CD4-positive, alpha-beta T cell treated with Interleukin-15 for 4 hours (primary cell): ENCODE measurements at regions not wholly inside any gene's neighbourhood (a gene's known extent, or its start where the extent isn't known, plus 50 kb on each side); places are given as distances from the start of the nearest gene placed in this dataset.
"Not testable (repeated sequence)": the region's sequence is repeated elsewhere in the genome, so short reads cannot be mapped to it uniquely, and the experiment has no call there.

ENCODE experiments used
- DNase-seq: peaks from one replicate; pipeline ENCODE4 v3.0.0-alpha.2; 2020; ENCODE audit warnings: low spot score

DNA sequence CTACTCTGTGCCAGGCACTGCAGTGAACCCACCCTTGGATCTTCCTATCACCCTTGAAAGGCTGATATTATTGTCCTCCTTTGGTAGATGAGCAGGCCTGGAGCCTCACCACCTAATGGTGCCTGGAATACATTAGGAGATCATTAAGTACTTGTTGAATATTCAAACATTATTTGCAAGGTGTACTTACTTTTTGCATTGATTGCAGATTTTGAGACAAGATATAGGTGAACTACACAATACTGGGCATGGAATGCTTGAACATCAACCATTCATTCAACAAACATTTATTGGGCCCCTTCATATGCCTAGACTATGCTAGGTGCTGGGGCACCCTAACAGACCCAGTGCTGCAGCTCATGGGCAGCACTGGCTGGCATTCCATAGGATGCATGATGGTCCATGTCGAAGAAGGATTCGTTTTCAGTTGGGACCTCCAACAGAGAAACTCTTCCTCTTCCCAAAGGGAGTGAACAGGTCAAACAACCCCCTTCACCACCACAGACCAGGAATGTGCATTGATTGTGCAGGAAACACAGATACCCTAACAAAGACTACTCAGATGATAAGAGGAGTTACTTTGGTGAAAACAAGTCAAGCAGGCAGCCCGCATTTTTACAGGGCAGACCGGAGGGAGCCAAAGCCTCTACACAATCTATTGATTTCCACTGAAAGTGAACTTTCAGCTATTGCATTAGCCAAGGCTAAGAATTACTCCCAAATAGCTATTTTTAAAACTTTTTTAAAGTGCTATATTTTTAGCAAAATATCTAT, 149.6 kb upstream of the SH3BP4 start:
- no peak for DNase-seq

- no peak for DNase-seq
These were observed 154.1 kb upstream of the SH3BP4 start for GRCh38 chr2:234797566-234798250.

- no peak for DNase-seq
These were observed 155.7 kb upstream of the SH3BP4 start for GRCh38 chr2:234796045-234796591.

DNA sequence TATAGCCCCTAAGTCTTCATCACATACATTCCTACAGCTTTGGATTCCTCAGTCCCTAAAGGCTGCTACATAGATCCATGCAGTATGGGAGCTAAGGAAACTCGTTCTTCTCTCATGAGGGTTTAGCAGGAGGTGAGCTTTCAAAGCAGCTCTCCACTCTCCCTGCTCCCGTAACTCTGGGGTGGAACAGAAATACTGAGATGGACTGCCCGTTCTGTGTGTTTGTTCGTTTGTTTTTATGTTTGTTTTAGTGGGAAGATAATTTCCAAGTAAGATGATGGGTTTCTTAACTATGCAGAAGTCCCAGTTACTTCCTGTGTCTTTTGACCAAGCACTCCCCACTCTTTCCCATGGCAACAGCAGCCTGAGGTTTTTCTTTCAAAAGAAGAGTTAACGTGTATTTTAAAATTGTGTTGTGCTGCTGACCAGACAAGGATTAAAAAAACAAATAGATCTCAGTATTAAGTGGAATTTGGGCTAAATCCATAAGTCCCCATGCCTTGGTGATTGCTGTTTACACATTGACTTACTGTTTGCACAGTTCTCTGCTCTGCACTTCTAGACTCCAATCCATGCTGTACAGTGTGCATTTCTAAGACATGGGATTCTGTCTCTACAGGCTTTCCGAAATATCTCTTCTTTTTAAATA, 156.4 kb upstream of the SH3BP4 start:
- DNase-seq = no peak

- DNase-seq = no peak
These were observed 157.0 kb upstream of the SH3BP4 start for GRCh38 chr2:234794866-234795265.

- no peak for DNase-seq
These were observed 158.5 kb upstream of the SH3BP4 start for GRCh38 chr2:234793212-234793785.

- DNase-seq = no peak
These were observed 159.2 kb upstream of the SH3BP4 start for GRCh38 chr2:234792621-234793022.

DNA sequence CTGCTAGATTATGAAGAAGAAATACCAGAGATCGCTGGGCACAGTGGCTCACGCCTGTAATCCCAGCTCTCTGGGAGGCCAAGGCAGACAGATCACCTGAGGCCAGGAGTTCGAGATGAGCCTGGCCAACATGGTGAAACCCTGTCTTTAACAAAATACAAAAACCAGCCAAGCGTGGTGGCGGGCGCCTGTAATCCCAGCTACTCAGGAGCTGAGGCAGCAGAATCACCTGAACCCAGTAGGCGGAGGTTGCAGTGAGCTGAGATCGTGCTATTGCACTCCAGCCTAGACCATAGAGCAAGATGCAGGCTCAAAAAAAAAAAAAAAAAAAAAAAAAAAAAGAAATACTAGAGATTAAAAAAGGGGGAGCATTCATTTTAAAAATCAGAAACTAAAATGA, 159.7 kb upstream of the SH3BP4 start:
- DNase-seq = not testable (repeated sequence)

DNA sequence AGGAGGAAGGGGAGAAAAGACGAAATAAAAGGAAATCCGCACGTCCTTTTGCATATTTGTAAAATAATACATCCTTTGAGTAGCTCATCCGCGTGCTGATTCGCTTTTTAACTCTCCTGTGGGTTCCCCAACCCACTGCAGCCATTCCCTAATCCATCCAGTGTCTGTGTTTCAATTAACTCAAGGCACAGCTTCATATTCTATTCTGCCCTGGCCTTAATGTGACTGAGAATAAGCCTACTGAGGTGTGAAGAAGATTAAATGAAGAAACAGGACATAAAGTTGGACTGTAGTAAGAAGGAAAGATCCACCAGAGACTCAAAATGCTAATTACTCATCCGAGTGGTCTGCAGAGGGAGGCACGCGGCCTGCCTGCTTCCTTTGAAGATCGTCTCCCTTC, 161.4 kb upstream of the SH3BP4 start:
- no peak for DNase-seq

- DNase-seq = no peak
These were observed 162.1 kb upstream of the SH3BP4 start for GRCh38 chr2:234789556-234790325.

GRCh38 chr2:234788841-234789240, 163.0 kb upstream of the SH3BP4 start:
- DNase-seq = no peak

GRCh38 chr2:234788381-234788780, 163.4 kb upstream of the SH3BP4 start:
- no peak for DNase-seq

DNA sequence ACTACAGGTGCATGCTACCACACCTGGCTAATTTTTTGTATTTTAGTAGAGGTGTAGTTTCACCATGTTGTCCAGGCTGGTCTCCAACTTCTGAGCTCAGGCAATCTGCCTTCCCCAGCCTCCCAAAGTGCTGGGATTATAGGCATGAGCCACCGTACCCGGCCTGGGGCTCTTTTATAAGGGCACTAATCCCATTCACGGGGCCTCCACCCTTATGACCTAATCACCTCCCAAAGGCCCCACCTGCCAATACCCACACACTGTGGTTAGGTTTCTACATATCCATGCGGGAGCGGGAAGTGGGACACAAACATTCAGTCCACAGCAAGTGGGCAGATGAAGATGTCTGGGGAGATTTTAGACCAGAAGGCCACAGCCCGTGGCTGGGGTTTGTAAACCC, 164.7 kb upstream of the SH3BP4 start:
- DNase-seq = no peak

- no peak for DNase-seq
These were observed 177.9 kb upstream of the SH3BP4 start for GRCh38 chr2:234773764-234774409.

GRCh38 chr2:234773129-234773528, 178.7 kb upstream of the SH3BP4 start:
- DNase-seq = no peak

GRCh38 chr2:234772733-234773060, 179.1 kb upstream of the SH3BP4 start:
- DNase-seq = no peak

GRCh38 chr2:234771980-234772732, 179.7 kb upstream of the SH3BP4 start:
- DNase-seq = no peak

GRCh38 chr2:234771176-234771575, 180.6 kb upstream of the SH3BP4 start:
- no peak for DNase-seq

DNA sequence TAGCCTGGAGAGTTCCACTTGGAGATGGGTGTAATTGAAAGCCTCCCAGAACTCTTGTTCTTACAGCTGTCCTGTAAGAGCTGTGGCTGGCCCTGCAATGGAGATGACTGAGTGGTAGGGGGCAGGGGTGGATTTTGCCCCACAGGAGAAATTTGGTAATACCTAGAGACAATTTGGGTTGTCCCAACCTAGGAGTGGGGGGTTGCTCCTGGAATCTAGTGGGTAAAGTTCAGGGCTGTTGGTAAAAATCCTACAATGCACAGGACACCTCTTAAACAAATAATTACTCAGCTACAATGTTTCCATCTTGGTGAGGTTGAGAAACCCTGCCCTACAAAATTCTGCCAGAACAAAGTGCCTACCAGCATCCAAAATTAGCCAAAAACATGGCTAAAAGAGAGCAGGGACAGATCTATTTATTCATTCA, 181.1 kb upstream of the SH3BP4 start:
- DNase-seq = no peak

GRCh38 chr2:234770031-234770506, 181.7 kb upstream of the SH3BP4 start:
- no peak for DNase-seq
